ENCODE measurements at regions not wholly inside any gene's neighbourhood (a gene's known extent, or its start where the extent isn't known, plus 50 kb on each side); places are given as distances from the start of the nearest gene placed in this dataset.
"Not testable (repeated sequence)": the region's sequence is repeated elsewhere in the genome, so short reads cannot be mapped to it uniquely, and the experiment has no call there.

- Histone ChIP-seq H3K36me3 (ENCODE audit: control insufficient read depth in 4 of 4, insufficient read depth in 3 of 4, low read depth in 1 of 4, low read length in 3 of 4) (no peaks in the 10 kb centered on the region), H3K27ac (ENCODE audit: low read depth in 1 of 2, low read length in 2 of 2) (no peak overlapping the region), H3K9ac (ENCODE audit: low read depth in 1 of 2, low read length in 2 of 2) (no peak overlapping the region), H3K27me3 (ENCODE audit: control insufficient read depth in 4 of 4, insufficient read depth in 4 of 4, low read length in 3 of 4) (no peaks in the 10 kb centered on the region), H3K9me3 (ENCODE audit: control insufficient read depth in 4 of 4, low read length in 3 of 4) (peaks cover 0 to 3% (median 2%) of the 10 kb centered on the region in 4 donors), H3K4me1 (ENCODE audit: control insufficient read depth in 4 of 4, insufficient read depth in 4 of 4, low read length in 3 of 4) (no peaks in the 10 kb centered on the region), H3K4me3 (ENCODE audit: low read depth in 1 of 3, low read length in 3 of 3) (no peak overlapping the region)
- TF ChIP-seq FOXA1 (IDR thresholded peaks at IDR 0.05), result no peak
- no peak for TF ChIP-seq YY1 (IDR thresholded peaks at IDR 0.05)
- no peak for TF ChIP-seq SP1 (IDR thresholded peaks at IDR 0.05)
- no peak for TF ChIP-seq MAX (IDR thresholded peaks at IDR 0.05)
- TF ChIP-seq ATF3 (IDR thresholded peaks at IDR 0.05), result no peak
- DNase-seq (ENCODE audit: low spot score), result no peak
- WGBS, result 94% methylated on average over 4 of the region's 4 CpGs
Measured at GRCh38 chr15:69704700-69705099, 252.1 kb downstream of the RPLP1 start.

- H3K36me3 ChIP-seq (ENCODE audit: control insufficient read depth in 4 of 4, insufficient read depth in 3 of 4, low read depth in 1 of 4, low read length in 3 of 4), result no peaks in the 10 kb centered on the region
- H3K27ac ChIP-seq (ENCODE audit: low read depth in 1 of 2, low read length in 2 of 2), result no peak overlapping the region
- no peak overlapping the region for H3K9ac ChIP-seq (ENCODE audit: low read depth in 1 of 2, low read length in 2 of 2)
- H3K9me3 ChIP-seq (ENCODE audit: control insufficient read depth in 4 of 4, low read length in 3 of 4), result peaks cover 0 to 3% (median 2%) of the 10 kb centered on the region in 4 donors
- H3K4me1 ChIP-seq (ENCODE audit: control insufficient read depth in 4 of 4, insufficient read depth in 4 of 4, low read length in 3 of 4), result no peaks in the 10 kb centered on the region
- no peaks in the 10 kb centered on the region for H3K27me3 ChIP-seq (ENCODE audit: control insufficient read depth in 4 of 4, insufficient read depth in 4 of 4, low read length in 3 of 4)
- no peak for DNase-seq (ENCODE audit: low spot score)
- TF ChIP-seq ATF3 (IDR thresholded peaks at IDR 0.05), result no peak
- TF ChIP-seq, protein P1, sequence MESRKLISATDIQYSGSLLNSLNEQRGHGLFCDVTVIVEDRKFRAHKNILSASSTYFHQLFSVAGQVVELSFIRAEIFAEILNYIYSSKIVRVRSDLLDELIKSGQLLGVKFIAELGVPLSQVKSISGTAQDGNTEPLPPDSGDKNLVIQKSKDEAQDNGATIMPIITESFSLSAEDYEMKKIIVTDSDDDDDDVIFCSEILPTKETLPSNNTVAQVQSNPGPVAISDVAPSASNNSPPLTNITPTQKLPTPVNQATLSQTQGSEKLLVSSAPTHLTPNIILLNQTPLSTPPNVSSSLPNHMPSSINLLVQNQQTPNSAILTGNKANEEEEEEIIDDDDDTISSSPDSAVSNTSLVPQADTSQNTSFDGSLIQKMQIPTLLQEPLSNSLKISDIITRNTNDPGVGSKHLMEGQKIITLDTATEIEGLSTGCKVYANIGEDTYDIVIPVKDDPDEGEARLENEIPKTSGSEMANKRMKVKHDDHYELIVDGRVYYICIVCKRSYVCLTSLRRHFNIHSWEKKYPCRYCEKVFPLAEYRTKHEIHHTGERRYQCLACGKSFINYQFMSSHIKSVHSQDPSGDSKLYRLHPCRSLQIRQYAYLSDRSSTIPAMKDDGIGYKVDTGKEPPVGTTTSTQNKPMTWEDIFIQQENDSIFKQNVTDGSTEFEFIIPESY (IDR thresholded peaks at IDR 0.05), result no peak
- TF ChIP-seq HNF4A (conservative IDR thresholded peaks at IDR 0.05), result no peak
- no peak for TF ChIP-seq CTCF (IDR thresholded peaks at IDR 0.05; ENCODE audit: low read depth, low read length, missing input control)
- no peak for TF ChIP-seq RAD21 (IDR thresholded peaks at IDR 0.05)
- no peak for TF ChIP-seq FOXA2 (IDR thresholded peaks at IDR 0.05)
- no peak for TF ChIP-seq RXRA (IDR thresholded peaks at IDR 0.05)
- TF ChIP-seq TAF1 (conservative IDR thresholded peaks at IDR 0.05), result no peak
- no peak for TF ChIP-seq EGR1 (IDR thresholded peaks at IDR 0.05; ENCODE audit: low read depth in 2 of 2)
- no peak for TF ChIP-seq NR2F2 (IDR thresholded peaks at IDR 0.05)
- no peak for TF ChIP-seq FOXA1 (IDR thresholded peaks at IDR 0.05)
- no peak for TF ChIP-seq MAX (IDR thresholded peaks at IDR 0.05)
- TF ChIP-seq GABPA (IDR thresholded peaks at IDR 0.05 in 1 of 2, conservative IDR thresholded peaks at IDR 0.05 in 1 of 2), result no peak
- no peak for TF ChIP-seq HNF4G (IDR thresholded peaks at IDR 0.05)
- TF ChIP-seq JUND (IDR thresholded peaks at IDR 0.05), result no peak
- TF ChIP-seq SP1 (IDR thresholded peaks at IDR 0.05), result no peak
- 78% methylated on average over 3 of the region's 3 CpGs for WGBS
- no peak overlapping the region for H3K4me3 ChIP-seq (ENCODE audit: low read depth in 1 of 3, low read length in 3 of 3)
Measured at GRCh38 chr15:69706353-69707097, 253.9 kb downstream of the RPLP1 start.

- H3K4me1 ChIP-seq (ENCODE audit: control insufficient read depth in 4 of 4, insufficient read depth in 4 of 4, low read length in 3 of 4); H3K36me3 ChIP-seq (ENCODE audit: control insufficient read depth in 4 of 4, insufficient read depth in 3 of 4, low read depth in 1 of 4, low read length in 3 of 4); H3K27ac ChIP-seq (ENCODE audit: low read depth in 1 of 2, low read length in 2 of 2); H3K9ac ChIP-seq (ENCODE audit: low read depth in 1 of 2, low read length in 2 of 2); DNase-seq (ENCODE audit: low spot score); H3K9me3 ChIP-seq (ENCODE audit: control insufficient read depth in 4 of 4, low read length in 3 of 4); H3K4me3 ChIP-seq (ENCODE audit: low read depth in 1 of 3, low read length in 3 of 3); H3K27me3 ChIP-seq (ENCODE audit: control insufficient read depth in 4 of 4, insufficient read depth in 4 of 4, low read length in 3 of 4): not testable (repeated sequence)
- WGBS, result 93% methylated on average over 4 of the region's 4 CpGs
Measured at GRCh38 chr15:69707241-69707640, 254.6 kb downstream of the RPLP1 start.

DNA sequence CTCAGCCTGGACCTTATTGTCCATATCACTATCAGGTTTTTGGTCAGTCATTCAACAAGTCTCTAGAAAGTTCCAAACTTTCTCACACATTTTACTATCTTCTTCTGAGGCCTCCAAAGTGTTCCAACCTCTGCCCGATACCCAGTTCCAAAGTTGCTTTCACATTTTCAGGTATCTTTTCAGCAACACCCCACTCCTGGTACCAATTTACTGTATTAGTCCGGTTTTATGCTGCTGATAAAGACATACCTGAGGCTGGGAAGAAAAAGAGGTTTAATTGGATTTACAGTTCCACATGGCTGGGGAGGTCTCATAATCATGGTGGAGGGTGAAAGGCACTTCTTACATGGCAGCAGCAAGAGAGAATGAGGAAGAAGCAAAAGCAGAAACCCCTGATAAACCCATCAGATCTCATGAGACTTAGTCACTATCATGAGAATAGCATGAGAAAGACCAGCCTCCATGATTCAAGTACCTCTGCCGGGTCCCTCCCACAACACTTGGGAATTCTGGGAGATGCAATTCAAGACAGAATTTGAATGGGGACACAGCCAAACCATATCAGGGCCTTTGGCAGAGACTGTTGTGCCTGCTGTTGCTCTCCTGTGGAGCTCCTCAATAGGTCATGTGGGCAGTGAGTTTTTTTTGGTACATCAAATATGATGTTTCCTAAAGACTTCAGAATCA, 256.0 kb downstream of the RPLP1 start:
- not testable (repeated sequence) for H3K9me3 ChIP-seq (ENCODE audit: control insufficient read depth in 4 of 4, low read length in 3 of 4); H3K9ac ChIP-seq (ENCODE audit: low read depth in 1 of 2, low read length in 2 of 2); H3K27me3 ChIP-seq (ENCODE audit: control insufficient read depth in 4 of 4, insufficient read depth in 4 of 4, low read length in 3 of 4); H3K27ac ChIP-seq (ENCODE audit: low read depth in 1 of 2, low read length in 2 of 2); DNase-seq (ENCODE audit: low spot score); H3K36me3 ChIP-seq (ENCODE audit: control insufficient read depth in 4 of 4, insufficient read depth in 3 of 4, low read depth in 1 of 4, low read length in 3 of 4); H3K4me3 ChIP-seq (ENCODE audit: low read depth in 1 of 3, low read length in 3 of 3); H3K4me1 ChIP-seq (ENCODE audit: control insufficient read depth in 4 of 4, insufficient read depth in 4 of 4, low read length in 3 of 4)
- WGBS, result 88% methylated on average over 3 of the region's 3 CpGs

All from liver (tissue), 8 donors.